ENCODE measurements at regions not wholly inside any gene's neighbourhood (a gene's known extent, or its start where the extent isn't known, plus 50 kb on each side); places are given as distances from the start of the nearest gene placed in this dataset.

DNA sequence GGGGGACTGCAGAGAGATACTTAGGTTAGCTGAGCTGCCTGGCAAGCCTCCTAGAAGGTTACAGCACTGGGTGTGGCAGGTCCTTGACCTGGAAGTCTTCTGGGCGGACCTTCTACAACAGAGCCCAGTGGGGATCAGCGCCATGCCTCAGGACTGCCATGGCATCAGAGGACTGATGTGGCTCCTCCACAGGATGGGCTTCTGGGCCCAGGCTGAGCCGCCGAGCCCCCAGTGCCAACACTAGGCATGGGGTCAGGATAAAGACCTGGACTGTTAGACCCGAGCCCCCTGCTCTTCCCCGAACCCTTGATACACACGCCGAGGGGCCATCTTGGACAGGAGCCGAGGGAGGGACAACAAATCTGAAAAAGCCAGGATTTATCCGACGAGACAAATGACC, 64.0 kb upstream of the SOX21 start:
- TF ChIP-seq, protein P1, sequence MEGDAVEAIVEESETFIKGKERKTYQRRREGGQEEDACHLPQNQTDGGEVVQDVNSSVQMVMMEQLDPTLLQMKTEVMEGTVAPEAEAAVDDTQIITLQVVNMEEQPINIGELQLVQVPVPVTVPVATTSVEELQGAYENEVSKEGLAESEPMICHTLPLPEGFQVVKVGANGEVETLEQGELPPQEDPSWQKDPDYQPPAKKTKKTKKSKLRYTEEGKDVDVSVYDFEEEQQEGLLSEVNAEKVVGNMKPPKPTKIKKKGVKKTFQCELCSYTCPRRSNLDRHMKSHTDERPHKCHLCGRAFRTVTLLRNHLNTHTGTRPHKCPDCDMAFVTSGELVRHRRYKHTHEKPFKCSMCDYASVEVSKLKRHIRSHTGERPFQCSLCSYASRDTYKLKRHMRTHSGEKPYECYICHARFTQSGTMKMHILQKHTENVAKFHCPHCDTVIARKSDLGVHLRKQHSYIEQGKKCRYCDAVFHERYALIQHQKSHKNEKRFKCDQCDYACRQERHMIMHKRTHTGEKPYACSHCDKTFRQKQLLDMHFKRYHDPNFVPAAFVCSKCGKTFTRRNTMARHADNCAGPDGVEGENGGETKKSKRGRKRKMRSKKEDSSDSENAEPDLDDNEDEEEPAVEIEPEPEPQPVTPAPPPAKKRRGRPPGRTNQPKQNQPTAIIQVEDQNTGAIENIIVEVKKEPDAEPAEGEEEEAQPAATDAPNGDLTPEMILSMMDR (IDR thresholded peaks at IDR 0.05): no peak
- TF ChIP-seq EZH2phosphoT487 (IDR thresholded peaks at IDR 0.05): no peak

Measured in neural progenitor cell (in vitro differentiated cells).